ENCODE measurements at regions not wholly inside any gene's neighbourhood (a gene's known extent, or its start where the extent isn't known, plus 50 kb on each side); places are given as distances from the start of the nearest gene placed in this dataset.

GRCh38 chr9:108316630-108317029 is 539.2 kb downstream of the ACTL7B start:
- DNase-seq (ENCODE audit: low read depth in 4 of 4, low spot score in 2 of 4) = no peak

DNA sequence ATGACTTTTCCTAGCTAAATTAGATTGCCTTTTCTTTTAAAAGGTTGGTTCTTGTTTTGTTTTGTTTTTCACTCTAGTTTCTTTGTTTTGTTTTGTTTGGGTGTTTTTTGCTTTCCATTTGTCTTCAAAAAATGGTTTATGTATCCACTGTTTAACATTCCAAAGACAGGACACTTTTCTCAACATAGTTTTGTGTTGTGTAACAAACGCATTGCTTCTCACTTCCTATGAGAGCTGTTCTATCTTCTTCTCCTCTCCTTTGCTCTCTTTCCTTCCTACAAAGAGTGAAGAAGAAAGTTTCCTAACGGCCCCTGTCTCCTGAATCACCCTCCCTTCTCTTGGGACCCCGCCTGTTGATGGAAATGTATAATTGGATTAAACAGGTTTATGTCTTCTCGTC is 539.7 kb downstream of the ACTL7B start:
- no peak for DNase-seq (ENCODE audit: low read depth in 4 of 4, low spot score in 2 of 4)

DNA sequence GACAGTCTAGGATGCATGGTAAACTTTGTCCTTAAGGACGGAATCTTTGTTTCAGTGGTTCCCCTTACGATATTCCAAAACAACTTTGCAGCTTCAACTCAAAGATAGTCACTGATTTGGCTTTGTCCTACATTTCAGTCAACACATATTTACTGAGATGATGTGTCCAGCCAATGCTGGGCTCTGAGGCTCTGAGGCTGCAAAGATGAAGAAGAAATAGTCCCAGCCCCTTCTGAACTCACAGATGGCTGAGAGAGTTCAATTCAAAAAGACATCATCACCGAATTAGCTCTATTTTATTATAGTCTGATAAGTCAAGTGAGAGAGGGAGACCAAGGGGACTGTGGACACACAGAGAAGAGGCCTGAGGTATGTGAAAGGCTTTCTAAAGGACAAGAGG is 544.0 kb downstream of the ACTL7B start:
- DNase-seq (ENCODE audit: low read depth in 4 of 4, low spot score in 2 of 4) = no peak

- DNase-seq (ENCODE audit: low read depth in 4 of 4, low spot score in 2 of 4) = no peak
These were observed 545.6 kb downstream of the ACTL7B start for GRCh38 chr9:108310202-108310601.

GRCh38 chr9:108300306-108301287 is 555.2 kb downstream of the ACTL7B start:
- DNase-seq (ENCODE audit: low read depth in 4 of 4, low spot score in 2 of 4) = no peak

GRCh38 chr9:108297073-108297472 is 558.7 kb downstream of the ACTL7B start:
- no peak for DNase-seq (ENCODE audit: low read depth in 4 of 4, low spot score in 2 of 4)

DNA sequence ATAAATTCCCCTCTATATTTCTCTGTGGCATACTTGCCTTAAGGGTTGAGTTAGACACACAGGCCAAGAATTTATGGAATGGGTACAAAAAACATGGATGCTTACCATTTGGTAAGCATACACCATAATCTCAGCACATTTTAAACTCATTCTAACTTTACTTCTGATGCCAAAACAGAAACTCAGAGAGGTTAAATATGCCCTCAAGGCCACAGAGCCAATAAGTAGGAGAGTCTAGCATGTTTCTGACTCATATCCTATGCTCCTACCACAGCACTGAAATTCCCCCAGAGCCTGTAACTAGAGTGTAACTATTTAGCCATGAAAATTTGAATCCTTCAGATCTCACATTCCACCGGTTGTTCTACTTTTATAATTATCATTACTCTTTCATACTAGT is 559.7 kb downstream of the ACTL7B start:
- DNase-seq (ENCODE audit: low read depth in 4 of 4, low spot score in 2 of 4) = no peak

GRCh38 chr9:108291586-108291932 is 564.2 kb downstream of the ACTL7B start:
- no peak for DNase-seq (ENCODE audit: low read depth in 4 of 4, low spot score in 2 of 4)

GRCh38 chr9:108290839-108291585 is 564.8 kb downstream of the ACTL7B start:
- DNase-seq (ENCODE audit: low read depth in 4 of 4, low spot score in 2 of 4) = peak in 1 of 4 donors; percentile 13

DNA sequence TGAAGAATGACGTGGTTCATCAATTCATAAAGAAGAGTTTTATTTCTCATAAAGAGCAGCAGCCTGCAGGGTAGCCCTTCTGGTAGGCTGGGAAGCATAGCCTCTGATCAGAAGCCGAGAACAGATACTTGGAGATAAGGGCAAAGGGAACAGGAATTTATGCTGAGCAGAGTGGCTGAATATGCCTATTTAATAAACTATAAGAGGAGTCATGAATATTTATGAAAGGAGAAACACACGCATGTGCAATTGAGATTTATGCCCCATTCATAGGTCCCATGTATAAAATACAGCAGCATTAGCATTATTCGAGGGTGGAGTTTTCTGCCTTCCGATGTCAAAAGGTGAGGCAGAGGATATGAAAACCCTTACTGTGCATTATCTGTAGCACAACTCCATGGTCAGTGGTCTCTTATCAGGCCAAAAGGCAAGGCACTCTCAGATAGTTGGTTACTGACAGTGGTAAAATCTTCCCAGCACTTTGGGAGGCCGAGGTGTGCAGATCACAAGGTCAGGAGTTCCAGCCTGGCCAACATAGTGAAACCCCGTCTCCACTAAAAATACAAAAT is 569.1 kb downstream of the ACTL7B start:
- no peak for DNase-seq (ENCODE audit: low read depth in 4 of 4, low spot score in 2 of 4)

- no peak for DNase-seq (ENCODE audit: low read depth in 4 of 4, low spot score in 2 of 4)
These were observed 572.1 kb downstream of the ACTL7B start for GRCh38 chr9:108283696-108284095.

- DNase-seq (ENCODE audit: low read depth in 4 of 4, low spot score in 2 of 4) = no peak
These were observed 572.9 kb downstream of the ACTL7B start for GRCh38 chr9:108282872-108283271.

- no peak for DNase-seq (ENCODE audit: low read depth in 4 of 4, low spot score in 2 of 4)
These were observed 574.1 kb downstream of the ACTL7B start for GRCh38 chr9:108281696-108282095.

DNA sequence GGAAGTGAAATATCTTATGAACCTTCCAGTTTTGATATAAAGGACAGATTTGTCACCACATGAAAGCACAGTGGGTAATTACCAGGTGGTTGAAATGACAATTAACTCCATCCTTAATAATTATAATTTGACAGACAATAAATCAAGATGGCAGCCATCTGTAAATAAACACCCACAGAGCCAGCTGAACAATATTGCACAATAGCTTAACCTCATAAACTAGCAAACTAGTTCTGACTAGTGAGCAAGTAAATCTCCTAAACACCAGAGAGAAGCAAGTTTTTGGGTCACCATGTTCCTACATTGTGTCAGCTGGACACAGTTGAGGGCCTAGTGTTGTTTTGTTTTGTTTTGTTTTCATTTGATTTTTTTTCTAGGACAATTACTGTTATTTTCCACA is 577.4 kb downstream of the ACTL7B start:
- no peak for DNase-seq (ENCODE audit: low read depth in 4 of 4, low spot score in 2 of 4)

GRCh38 chr9:108277216-108277615 is 578.6 kb downstream of the ACTL7B start:
- DNase-seq (ENCODE audit: low read depth in 4 of 4, low spot score in 2 of 4) = no peak

DNA sequence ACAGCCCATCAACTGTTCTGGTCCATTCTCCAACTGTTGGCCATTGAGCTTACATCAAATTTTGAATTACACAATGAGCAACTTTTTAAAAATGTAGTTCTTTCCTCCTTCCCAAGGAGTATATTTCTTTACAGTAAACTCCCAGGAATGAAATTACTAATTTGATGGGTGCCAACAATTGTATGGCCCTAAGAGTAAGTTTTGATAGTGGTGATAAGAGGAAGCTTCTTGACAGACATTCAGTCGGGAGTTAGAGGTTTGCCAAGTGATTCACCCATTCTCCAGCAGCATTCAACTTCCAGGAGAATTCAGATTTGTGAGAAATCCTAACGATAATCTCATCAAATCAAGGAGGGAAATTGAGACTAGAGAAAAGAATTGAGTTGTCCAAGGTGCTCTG is 579.9 kb downstream of the ACTL7B start:
- no peak for DNase-seq (ENCODE audit: low read depth in 4 of 4, low spot score in 2 of 4)

DNA sequence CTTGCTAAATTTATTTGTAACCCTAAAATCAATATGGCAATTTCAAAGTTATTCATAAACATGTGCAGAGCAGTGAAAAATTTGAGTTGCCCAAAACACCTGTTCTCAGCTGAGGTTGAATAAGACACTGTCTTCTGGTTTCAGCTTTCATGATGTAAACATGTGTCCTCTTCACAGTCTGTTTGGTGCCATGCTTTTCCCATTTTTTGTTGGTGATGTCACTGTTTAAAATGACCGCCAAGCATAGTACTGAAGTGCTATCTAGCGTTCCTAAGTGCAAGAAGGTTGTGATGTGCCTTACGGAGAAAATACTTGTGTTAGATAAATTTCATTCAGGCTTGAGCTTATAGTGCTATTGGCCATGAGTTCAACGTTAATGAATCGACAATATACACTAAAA is 580.8 kb downstream of the ACTL7B start:
- no peak for DNase-seq (ENCODE audit: low read depth in 4 of 4, low spot score in 2 of 4)

- no peak for DNase-seq (ENCODE audit: low read depth in 4 of 4, low spot score in 2 of 4)
These were observed 581.8 kb downstream of the ACTL7B start for GRCh38 chr9:108273988-108274387.

DNA sequence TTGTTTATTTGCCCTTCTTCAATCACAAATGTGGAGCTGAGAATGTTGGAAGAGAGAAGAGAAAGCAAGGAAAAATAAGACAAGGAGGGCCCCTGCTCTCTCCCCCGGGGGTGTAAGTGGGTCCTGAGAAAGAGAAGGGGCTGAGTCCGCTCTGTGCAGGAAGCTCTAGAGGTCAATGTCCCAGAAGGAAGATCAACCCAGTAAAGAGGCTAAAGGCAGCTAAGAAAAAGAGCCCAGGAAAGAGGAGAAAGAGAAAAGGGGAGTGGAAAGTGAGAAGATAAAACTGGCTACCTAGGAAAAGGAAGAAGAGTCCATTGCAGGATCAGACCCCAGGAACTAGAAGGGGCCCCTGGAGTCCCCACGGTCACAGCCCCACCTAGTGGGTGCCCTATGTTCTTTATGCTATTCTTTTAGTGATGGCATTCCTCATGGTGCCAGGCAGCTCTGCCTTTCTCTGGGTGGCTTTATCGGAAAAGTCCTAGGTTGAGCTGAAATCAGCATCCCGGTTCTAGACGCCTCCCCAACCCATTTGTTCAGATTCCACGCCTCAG is 583.4 kb downstream of the ACTL7B start:
- DNase-seq (ENCODE audit: low read depth in 4 of 4, low spot score in 2 of 4) = peak in 1 of 4 donors; percentile 27

DNA sequence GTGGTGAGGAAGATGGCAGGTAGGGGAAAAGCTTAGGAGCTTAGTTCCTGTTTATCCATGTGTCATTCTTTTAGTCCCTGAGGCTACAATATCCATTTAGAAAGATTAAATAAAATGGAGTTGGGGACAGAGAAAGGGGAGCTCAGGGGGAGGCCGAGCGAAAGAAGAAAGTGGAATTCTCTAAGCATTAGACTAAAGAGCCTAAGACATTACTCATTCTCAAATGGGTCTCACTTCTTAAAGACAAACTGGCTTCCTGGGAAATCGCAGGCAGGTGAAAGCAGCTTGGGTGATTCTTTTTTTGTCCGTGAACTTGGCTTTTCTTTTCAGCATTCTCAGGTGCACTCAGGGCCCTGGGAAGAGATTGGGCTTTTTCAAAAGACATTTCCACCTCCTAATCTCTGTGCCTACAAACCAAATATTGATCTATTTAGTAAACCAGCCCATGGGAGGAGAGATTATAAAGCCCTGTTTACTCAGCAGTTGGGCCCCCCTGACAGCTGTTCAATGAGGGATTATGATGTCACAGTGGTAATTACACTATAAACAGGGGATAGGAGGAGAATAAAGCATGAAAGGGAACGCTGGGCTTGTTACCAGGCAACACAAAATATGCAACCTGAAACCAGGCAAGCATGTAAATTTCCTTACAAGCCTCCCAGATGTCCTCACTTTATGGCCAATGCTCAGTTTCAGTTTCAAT is 584.0 kb downstream of the ACTL7B start:
- DNase-seq (ENCODE audit: low read depth in 4 of 4, low spot score in 2 of 4) = peak; percentile 37 to 72 (median 52)

GRCh38 chr9:108271236-108271635 is 584.5 kb downstream of the ACTL7B start:
- no peak for DNase-seq (ENCODE audit: low read depth in 4 of 4, low spot score in 2 of 4)

All from left renal cortex interstitium (tissue), 4 donors.